ENCODE measurements at regions not wholly inside any gene's neighbourhood (a gene's known extent, or its start where the extent isn't known, plus 50 kb on each side); places are given as distances from the start of the nearest gene placed in this dataset.

GRCh38 chr1:229028544-229028943 is 242.4 kb upstream of the RAB4A start:
- TF ChIP-seq CTCF (IDR thresholded peaks at IDR 0.05; ENCODE audit: low read length) (no peak), EZH2 (optimal IDR thresholded peaks at IDR 0.05; ENCODE audit: low read depth, low read length) (no peak), EZH2phosphoT487 (IDR thresholded peaks at IDR 0.05; ENCODE audit: low read length) (no peak)
